ENCODE measurements at regions not wholly inside any gene's neighbourhood (a gene's known extent, or its start where the extent isn't known, plus 50 kb on each side); places are given as distances from the start of the nearest gene placed in this dataset.

DNA sequence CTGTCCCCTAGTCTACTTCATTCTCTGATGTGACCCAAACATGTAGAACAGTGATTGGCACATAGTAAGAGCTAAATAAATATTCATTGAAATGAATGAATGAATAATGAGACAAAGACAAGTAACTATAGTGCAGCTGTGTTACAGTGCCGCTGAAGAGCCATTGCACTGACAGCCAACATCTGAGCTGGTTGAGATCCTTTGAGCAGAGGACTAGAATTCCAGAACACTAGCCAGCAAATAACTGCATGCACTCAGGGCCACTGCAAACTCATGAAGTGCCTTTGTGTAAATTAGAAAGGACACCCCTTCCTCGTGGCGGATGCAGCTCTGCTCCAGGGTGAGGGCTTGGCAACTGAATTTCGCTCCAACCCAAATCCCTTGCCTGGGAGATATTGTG is 230.3 kb upstream of the CDYL start:
- Histone ChIP-seq H3K36me3 (ENCODE audit: insufficient read depth, low read length) (no peaks in the 10 kb centered on the region), H3K9me2 (ENCODE audit: low read depth, low read length) (no peaks in the 10 kb centered on the region), H3F3A (ENCODE audit: insufficient read depth, low read length) (no peaks in the 10 kb centered on the region), H3K4me2 (ENCODE audit: low read length) (no peak overlapping the region), H2AFZ (ENCODE audit: low read length) (no peak overlapping the region), H3K27ac (ENCODE audit: low read depth, low read length, poor library complexity, severe bottlenecking) (no peak overlapping the region), H3K79me2 (ENCODE audit: insufficient read depth, low read length) (no peaks in the 10 kb centered on the region), H3K4me1 (ENCODE audit: insufficient read depth, low read length, severe bottlenecking) (no peaks in the 10 kb centered on the region), H3K9me3 (ENCODE audit: low read length) (no peaks in the 10 kb centered on the region), H3K4me3 (ENCODE audit: low read depth, low read length, poor library complexity, severe bottlenecking) (no peak overlapping the region), H3K27me3 (ENCODE audit: insufficient read depth, low read length) (no peaks in the 10 kb centered on the region), H3K9ac (ENCODE audit: low read length) (no peak overlapping the region), H4K20me1 (ENCODE audit: insufficient read depth, low read length) (no peaks in the 10 kb centered on the region)
- TF ChIP-seq, protein P1, sequence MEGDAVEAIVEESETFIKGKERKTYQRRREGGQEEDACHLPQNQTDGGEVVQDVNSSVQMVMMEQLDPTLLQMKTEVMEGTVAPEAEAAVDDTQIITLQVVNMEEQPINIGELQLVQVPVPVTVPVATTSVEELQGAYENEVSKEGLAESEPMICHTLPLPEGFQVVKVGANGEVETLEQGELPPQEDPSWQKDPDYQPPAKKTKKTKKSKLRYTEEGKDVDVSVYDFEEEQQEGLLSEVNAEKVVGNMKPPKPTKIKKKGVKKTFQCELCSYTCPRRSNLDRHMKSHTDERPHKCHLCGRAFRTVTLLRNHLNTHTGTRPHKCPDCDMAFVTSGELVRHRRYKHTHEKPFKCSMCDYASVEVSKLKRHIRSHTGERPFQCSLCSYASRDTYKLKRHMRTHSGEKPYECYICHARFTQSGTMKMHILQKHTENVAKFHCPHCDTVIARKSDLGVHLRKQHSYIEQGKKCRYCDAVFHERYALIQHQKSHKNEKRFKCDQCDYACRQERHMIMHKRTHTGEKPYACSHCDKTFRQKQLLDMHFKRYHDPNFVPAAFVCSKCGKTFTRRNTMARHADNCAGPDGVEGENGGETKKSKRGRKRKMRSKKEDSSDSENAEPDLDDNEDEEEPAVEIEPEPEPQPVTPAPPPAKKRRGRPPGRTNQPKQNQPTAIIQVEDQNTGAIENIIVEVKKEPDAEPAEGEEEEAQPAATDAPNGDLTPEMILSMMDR (IDR thresholded peaks at IDR 0.05; ENCODE audit: low read length): no peak
- no peak for TF ChIP-seq EZH2 (IDR thresholded peaks at IDR 0.05; ENCODE audit: borderline replicate concordance, low read length)

DNA sequence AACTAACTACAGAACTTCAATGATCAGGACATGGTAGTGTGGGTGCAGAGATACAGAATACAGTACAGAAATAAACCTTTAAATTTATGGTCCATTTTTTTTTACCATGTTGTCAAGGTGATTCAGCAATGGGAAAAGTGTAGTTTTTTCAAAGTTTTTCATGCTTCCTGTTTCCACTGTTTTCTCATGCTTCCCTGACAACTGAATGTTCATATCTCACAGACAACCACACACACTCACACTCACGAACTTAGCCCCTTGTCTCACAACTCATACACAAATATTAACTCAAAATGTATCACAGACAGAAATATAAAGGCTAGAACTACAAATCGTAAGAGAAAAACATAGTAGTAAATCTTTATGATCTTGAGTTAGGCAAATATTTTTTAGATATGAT is 232.6 kb upstream of the CDYL start:
- Histone ChIP-seq H3K4me2 (ENCODE audit: low read length) (no peak overlapping the region), H4K20me1 (ENCODE audit: insufficient read depth, low read length) (no peaks in the 10 kb centered on the region), H3K9me2 (ENCODE audit: low read depth, low read length) (no peaks in the 10 kb centered on the region), H3K36me3 (ENCODE audit: insufficient read depth, low read length) (no peaks in the 10 kb centered on the region), H3K79me2 (ENCODE audit: insufficient read depth, low read length) (no peaks in the 10 kb centered on the region), H3F3A (ENCODE audit: insufficient read depth, low read length) (no peaks in the 10 kb centered on the region), H3K9ac (ENCODE audit: low read length) (no peak overlapping the region), H3K4me3 (ENCODE audit: low read depth, low read length, poor library complexity, severe bottlenecking) (no peak overlapping the region), H3K27me3 (ENCODE audit: insufficient read depth, low read length) (no peaks in the 10 kb centered on the region), H2AFZ (ENCODE audit: low read length) (no peak overlapping the region), H3K4me1 (ENCODE audit: insufficient read depth, low read length, severe bottlenecking) (no peaks in the 10 kb centered on the region), H3K9me3 (ENCODE audit: low read length) (no peaks in the 10 kb centered on the region), H3K27ac (ENCODE audit: low read depth, low read length, poor library complexity, severe bottlenecking) (no peak overlapping the region)
- TF ChIP-seq, protein P1 (IDR thresholded peaks at IDR 0.05; ENCODE audit: low read length): no peak
- no peak for TF ChIP-seq EZH2 (IDR thresholded peaks at IDR 0.05; ENCODE audit: borderline replicate concordance, low read length)

DNA sequence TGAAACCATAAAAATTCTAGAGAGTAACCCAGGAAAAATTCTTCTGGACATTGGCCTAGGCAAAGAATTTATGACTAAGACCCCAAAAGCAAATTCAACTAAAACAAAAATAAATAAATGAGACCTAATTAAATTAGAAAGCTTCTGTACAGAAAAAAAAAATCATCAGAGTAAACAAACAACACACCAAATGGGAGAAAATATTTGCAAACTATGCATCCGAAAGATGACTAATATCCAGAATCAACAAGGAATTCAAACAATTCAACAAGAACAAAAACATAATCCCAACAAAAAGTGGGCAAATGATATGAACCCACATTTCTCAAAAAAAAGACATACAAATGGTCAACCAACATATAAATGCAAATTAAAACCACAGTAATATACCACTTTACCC is 242.6 kb upstream of the CDYL start:
- Histone ChIP-seq H3F3A (ENCODE audit: insufficient read depth, low read length) (no peaks in the 10 kb centered on the region), H3K9me3 (ENCODE audit: low read length) (no peaks in the 10 kb centered on the region)
- no peak for TF ChIP-seq EZH2 (IDR thresholded peaks at IDR 0.05; ENCODE audit: borderline replicate concordance, low read length)
- TF ChIP-seq, protein P1 (IDR thresholded peaks at IDR 0.05; ENCODE audit: low read length): no peak

More for the DNA sequence above, 242.6 kb upstream of the CDYL start:
- H3K27ac ChIP-seq (ENCODE audit: low read depth, low read length, poor library complexity, severe bottlenecking): no peak overlapping the region
- H3K4me2 ChIP-seq (ENCODE audit: low read length): no peak overlapping the region
- H3K27me3 ChIP-seq (ENCODE audit: insufficient read depth, low read length): no peaks in the 10 kb centered on the region
- H3K4me1 ChIP-seq (ENCODE audit: insufficient read depth, low read length, severe bottlenecking): no peaks in the 10 kb centered on the region
- no peaks in the 10 kb centered on the region for H3K79me2 ChIP-seq (ENCODE audit: insufficient read depth, low read length)
- H3K9ac ChIP-seq (ENCODE audit: low read length): no peak overlapping the region
- H2AFZ ChIP-seq (ENCODE audit: low read length): no peak overlapping the region
- no peaks in the 10 kb centered on the region for H3K36me3 ChIP-seq (ENCODE audit: insufficient read depth, low read length)
- no peak overlapping the region for H3K4me3 ChIP-seq (ENCODE audit: low read depth, low read length, poor library complexity, severe bottlenecking)
- H3K9me2 ChIP-seq (ENCODE audit: low read depth, low read length): no peaks in the 10 kb centered on the region
- no peaks in the 10 kb centered on the region for H4K20me1 ChIP-seq (ENCODE audit: insufficient read depth, low read length)

All from OCI-LY1 (cell line).